ENCODE measurements at regions not wholly inside any gene's neighbourhood (a gene's known extent, or its start where the extent isn't known, plus 50 kb on each side); places are given as distances from the start of the nearest gene placed in this dataset.

DNA sequence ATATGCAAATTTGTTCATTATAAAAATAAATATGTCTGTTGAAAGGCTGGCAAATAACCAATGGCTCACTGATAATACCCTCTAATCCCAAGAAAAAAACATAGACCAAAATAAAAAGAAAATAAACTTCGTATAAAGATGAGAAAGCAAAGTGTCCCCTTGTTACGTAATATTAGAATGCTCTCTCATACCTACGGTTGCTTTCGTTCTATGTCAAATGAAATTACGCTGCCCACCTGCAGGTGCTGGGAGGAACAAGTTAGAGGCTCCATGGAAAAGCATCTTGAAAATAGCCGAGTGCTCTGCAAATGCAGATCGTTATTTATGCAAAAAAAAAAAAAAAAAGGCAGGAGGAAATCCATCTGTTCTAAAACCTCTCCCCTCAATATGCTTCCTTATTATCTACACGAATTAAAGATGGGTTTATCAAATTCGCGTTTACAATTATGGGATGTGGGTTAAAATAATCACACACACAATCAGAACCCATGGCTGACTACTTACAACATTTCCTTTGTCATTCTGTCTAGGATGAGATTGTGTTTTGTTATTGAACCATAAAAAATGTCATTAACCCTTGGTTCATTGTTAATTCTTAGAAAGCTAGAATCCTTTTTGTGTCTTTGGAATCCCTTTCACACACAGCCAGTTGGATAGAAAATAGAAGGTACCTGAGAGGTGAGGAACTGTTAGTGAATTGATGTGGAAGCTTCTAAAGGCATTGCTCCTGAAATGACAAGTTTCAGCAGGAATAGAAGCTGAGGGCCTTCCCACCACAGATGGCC, 268.6 kb downstream of the SETD4 start:
- no peaks in the 10 kb centered on the region for H3K4me1 Mint-ChIP-seq

DNA sequence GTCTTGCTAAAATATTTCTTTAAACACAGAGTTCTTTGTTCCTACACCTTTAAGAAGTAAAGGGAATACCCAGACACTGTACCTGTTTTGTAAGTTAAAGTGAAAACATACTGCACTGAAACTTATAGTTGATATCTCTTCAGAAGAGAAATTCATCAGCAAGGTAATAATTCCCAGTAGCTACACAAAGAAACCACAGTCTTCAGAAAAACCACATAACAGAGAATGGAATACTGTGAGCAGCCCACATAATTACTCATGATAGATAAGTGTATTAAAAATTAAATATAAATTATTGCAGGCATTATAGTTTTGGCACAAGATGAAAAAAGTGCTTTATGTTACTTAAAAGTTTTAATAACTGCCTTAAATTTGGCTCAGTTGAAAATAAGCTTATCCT, 276.6 kb downstream of the SETD4 start:
- no peak for ATAC-seq
- no peak overlapping the region for H3K4me3 Mint-ChIP-seq
- H3K9me3 Mint-ChIP-seq: peaks cover 7% of the 10 kb centered on the region
- no peak overlapping the region for H3K27ac Mint-ChIP-seq
- H3K4me1 Mint-ChIP-seq: no peaks in the 10 kb centered on the region
- no peaks in the 10 kb centered on the region for H3K36me3 Mint-ChIP-seq
- H3K27me3 Mint-ChIP-seq: peaks cover 13% of the 10 kb centered on the region

More for the DNA sequence above, 268.6 kb downstream of the SETD4 start:
- Mint-ChIP-seq H3K4me3 (no peak overlapping the region), H3K27ac (no peak overlapping the region), H3K27me3 (peaks cover 8% of the 10 kb centered on the region), H3K36me3 (no peaks in the 10 kb centered on the region), H3K9me3 (peaks cover 6% of the 10 kb centered on the region)
- ATAC-seq: no peak

DNA sequence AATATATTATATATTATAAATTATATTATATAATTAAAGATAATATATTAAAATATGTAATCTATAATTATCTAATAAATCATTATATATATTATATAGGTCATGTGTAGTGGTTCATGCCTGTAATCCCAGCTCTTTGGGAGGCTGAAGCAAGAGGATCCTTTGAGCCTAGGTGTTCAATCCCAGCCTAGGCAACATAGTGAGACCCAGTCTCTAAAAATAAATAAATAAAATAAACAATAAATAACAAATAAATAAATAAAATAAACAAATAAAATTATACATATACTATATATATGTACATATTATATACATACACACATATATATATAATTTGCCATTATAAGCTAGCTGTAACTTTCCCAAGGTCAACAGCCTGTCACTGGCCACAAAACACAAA, 277.7 kb downstream of the SETD4 start:
- no peaks in the 10 kb centered on the region for H3K36me3 Mint-ChIP-seq

DNA sequence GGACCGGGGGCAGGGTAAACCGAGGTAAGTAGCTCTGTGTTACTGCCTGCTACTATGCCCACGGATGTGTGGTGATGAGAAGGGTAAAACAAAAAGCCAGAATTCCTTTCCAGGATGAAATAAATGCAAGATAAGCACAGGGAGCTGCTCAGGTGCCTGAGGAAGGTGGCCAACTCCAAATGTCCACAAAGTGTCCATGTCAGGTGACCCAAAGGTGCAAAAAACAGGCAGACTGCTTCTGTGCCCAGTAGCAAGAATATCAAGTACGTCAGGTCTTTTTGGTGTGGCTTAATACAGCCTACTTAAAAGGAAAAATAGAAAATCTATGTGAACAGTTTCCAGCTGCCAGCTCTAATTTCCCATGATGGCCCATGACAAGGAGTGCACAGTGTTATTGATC, 279.3 kb downstream of the SETD4 start:
- Mint-ChIP-seq H3K4me1 (no peaks in the 10 kb centered on the region), H3K9me3 (peaks cover 7% of the 10 kb centered on the region), H3K36me3 (no peaks in the 10 kb centered on the region), H3K27ac (no peak overlapping the region), H3K27me3 (peaks cover 30% of the 10 kb centered on the region), H3K4me3 (no peak overlapping the region)
- no peak for ATAC-seq

More for the DNA sequence above, 277.7 kb downstream of the SETD4 start:
- ATAC-seq: no peak
- Mint-ChIP-seq H3K27ac (no peak overlapping the region), H3K4me1 (no peaks in the 10 kb centered on the region), H3K4me3 (no peak overlapping the region), H3K9me3 (peaks cover 10% of the 10 kb centered on the region), H3K27me3 (peaks cover 22% of the 10 kb centered on the region)

DNA sequence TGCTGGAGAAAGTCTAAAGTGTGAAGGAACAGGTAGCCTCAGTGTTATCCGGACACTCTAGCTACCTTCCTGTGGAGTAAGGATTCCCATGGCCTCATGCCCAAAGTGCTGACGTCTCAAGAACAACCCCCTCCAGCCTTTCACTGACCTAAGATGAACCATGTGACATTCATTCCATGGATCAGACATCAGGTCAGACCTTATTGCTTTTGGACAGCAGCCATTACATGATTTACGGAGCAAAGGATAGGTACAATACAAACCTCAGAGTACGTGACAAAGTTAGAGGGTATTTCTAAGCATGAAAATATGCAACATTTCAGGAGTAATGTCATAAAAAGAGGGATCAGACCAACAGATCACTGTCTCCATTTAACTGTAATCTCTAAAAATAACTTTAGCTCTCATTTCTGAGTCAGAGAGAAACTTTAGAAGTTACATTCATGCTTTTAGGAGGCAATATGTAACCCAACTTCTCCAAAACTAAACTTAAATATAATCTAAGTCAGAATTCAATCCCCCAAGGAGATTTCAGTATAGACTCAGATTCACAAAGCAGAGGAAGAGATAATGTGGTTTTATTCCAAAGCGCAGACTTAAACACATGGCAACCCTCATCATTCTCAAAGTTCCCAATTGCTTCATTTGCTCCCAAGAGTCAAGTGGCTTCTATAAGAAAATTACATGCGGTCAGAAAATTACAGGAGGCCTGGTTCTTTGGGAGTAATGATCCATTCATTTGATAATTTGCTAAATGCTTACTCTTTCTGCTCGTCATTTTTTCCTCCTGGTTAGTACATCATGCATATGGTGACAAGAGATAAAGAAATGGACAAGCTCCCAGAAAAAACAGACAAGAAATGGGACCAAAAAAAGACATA, 280.4 kb downstream of the SETD4 start:
- H3K4me3 Mint-ChIP-seq: no peak overlapping the region

DNA sequence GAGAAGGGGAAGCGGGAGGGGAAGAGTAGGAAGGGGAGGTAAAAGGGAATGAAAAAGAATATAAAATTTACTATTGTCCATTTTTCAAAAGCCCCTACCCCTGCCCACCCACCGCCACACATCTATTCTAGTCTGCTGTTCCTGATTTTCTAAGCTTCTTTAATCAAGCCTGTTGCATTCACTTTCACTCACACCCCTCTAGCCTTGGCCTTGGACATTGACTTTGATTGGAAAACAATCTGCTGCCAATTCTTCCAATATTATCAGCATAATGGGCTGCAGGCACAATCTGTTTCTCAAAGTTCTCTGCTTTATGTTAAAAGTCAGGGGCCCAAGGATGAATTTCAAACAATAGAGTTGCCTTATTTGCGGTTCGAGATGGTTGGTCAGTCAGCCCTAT, 281.2 kb downstream of the SETD4 start:
- peaks cover 3% of the 10 kb centered on the region for H3K9me3 Mint-ChIP-seq
- no peak overlapping the region for H3K4me3 Mint-ChIP-seq
- H3K4me1 Mint-ChIP-seq: no peaks in the 10 kb centered on the region
- no peak overlapping the region for H3K27ac Mint-ChIP-seq
- ATAC-seq: no peak
- H3K27me3 Mint-ChIP-seq: peaks cover 23% of the 10 kb centered on the region
- no peaks in the 10 kb centered on the region for H3K36me3 Mint-ChIP-seq

More for the DNA sequence above, 280.4 kb downstream of the SETD4 start:
- H3K36me3 Mint-ChIP-seq: no peaks in the 10 kb centered on the region
- no peak overlapping the region for H3K27ac Mint-ChIP-seq
- H3K4me1 Mint-ChIP-seq: no peaks in the 10 kb centered on the region
- H3K27me3 Mint-ChIP-seq: peaks cover 23% of the 10 kb centered on the region
- no peak for ATAC-seq
- peaks cover 3% of the 10 kb centered on the region for H3K9me3 Mint-ChIP-seq

DNA sequence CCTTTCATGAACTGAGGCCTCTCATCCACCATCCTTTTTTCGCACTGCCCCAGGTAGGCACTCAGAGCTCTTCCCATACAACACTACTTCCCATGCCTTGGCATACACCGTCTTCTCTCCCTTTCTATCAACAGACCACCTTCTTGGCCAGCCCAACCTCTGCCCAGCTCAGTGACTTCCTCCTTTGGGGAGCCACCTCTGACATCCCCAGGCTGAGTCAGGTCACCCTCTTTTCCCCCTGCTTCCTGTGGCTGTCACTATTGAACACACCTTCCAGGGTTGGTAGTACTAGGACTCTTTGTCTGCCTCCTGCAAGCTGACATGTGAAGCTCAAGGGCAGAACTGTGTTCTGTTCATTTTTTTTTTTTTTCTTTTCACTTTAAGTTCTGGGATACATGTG, 283.2 kb downstream of the SETD4 start:
- no peak overlapping the region for H3K27ac Mint-ChIP-seq
- peaks cover 3% of the 10 kb centered on the region for H3K9me3 Mint-ChIP-seq
- no peaks in the 10 kb centered on the region for H3K4me1 Mint-ChIP-seq
- no peak for ATAC-seq
- peaks cover 23% of the 10 kb centered on the region for H3K27me3 Mint-ChIP-seq
- H3K4me3 Mint-ChIP-seq: no peak overlapping the region
- H3K36me3 Mint-ChIP-seq: no peaks in the 10 kb centered on the region

DNA sequence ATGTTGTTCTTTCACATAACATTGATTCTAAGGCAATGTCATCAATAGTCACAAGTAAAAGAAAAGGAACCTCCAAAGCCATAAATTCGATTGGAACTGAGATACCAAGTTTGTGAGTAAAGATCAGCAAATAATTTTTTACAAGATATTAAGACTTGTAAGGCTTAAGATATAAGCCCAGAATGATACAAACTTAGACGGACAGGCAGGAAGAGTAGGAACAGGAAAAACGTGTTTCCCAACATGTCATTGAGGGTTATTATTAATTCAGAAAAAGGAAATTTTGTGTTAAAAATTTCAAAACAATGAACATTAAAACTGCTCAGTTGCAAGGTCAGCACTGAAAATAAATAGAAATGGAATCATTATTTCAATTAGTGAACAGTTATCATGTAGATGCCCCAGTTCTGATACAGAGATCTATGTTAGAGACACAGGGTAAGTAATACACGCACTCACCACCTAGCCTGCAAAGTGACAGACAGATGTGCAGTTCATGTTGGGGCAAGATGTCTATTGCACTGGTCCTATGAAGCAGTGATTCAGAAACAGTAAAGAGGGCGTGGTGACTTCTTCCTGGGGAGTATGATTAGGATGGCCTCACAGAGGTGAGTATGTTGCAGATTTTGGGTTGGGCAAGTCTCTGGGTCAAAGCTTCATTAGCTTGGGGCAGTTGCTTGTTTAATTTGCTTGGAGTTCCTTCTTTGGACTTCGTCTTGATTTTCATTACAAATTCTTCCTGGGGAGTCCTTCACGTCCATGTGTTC, 284.4 kb downstream of the SETD4 start:
- Mint-ChIP-seq H3K9me3 (peaks cover 3% of the 10 kb centered on the region), H3K4me3 (no peak overlapping the region), H3K27ac (no peak overlapping the region), H3K4me1 (no peaks in the 10 kb centered on the region), H3K27me3 (peaks cover 23% of the 10 kb centered on the region), H3K36me3 (no peaks in the 10 kb centered on the region)
- no peak for ATAC-seq

DNA sequence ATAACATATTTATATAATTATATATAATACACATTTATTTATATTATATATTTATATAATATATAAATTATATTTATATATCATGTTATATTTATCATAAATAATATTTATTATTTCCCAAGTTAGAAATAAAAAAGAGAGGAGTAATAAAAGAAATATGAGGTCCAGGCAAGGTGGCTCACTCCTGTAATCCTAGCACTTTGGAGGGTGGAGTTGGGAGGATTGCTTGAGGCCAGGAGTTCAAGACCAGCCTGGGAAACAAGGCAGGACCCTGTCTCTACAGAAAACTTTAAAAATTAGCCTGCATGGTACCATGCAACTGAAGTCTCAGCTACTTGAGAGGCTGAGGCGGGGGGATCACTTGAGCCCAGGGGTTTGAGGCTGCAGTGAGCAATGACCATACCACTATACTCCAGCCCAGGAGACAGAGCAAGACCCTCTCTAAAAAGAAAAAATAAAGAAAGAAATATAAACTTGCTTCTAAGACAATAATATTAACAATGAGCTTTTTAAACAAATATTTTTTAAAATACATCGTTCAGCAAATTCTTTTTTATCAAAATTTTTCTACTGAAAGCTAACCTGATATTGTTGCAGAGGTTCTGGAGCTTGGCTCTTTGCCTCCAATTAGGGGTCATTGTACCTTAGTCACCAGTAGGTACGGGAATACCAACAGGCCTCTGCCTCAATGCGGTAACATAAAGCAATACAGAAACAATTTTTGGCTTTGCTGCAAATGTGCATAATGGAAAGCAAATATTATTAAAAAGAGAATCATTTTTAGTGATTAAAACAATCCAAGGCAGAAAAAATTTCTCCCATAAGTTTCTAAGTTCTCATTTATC, 290.0 kb downstream of the SETD4 start:
- Mint-ChIP-seq H3K4me1 (no peaks in the 10 kb centered on the region), H3K27ac (no peak overlapping the region), H3K9me3 (no peaks in the 10 kb centered on the region), H3K36me3 (no peaks in the 10 kb centered on the region), H3K4me3 (no peak overlapping the region), H3K27me3 (no peaks in the 10 kb centered on the region)
- no peak for ATAC-seq

DNA sequence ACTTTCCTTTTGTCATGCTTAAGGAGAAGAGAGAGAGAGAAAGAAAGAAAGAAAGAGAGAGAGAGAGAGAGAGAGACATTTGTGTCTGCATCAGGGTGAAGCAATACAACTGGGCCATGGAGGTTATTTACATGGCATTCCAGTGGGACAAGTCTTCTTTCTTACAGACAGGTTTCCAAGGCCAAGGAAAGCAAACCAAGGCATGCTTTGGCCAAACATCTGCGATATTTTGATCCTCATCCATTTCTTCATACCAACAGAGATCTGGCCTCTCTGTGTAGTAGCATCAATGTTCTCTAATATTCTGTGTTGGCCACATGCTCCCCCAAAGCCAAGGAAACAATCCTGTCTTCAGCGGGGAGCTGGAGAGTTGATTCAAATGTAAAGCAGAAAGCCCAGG, 292.1 kb downstream of the SETD4 start:
- Mint-ChIP-seq H3K27me3 (no peaks in the 10 kb centered on the region), H3K4me1 (no peaks in the 10 kb centered on the region), H3K27ac (no peak overlapping the region), H3K36me3 (no peaks in the 10 kb centered on the region), H3K9me3 (no peaks in the 10 kb centered on the region), H3K4me3 (no peak overlapping the region)
- no peak for ATAC-seq

DNA sequence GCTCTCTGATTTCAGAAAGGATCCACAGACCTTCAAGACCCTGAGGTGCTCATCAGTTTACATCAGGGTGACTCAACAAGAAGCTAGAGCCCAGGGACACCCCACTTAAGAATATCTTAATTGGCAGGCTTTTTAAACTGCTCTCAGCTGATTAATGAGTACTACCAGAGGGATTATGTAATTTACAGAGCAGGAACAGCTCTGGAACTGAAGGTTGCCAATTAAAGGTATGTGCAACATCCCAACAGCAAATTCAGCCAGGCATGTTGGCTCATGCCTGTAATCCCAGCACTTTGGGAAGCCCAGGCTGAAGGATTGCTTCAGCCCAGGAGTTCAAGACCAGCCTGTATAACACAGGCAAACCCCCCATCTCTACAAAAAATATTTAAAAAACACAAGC, 295.7 kb downstream of the SETD4 start:
- H3K27ac Mint-ChIP-seq: no peak overlapping the region
- H3K27me3 Mint-ChIP-seq: no peaks in the 10 kb centered on the region
- H3K36me3 Mint-ChIP-seq: no peaks in the 10 kb centered on the region
- no peak for ATAC-seq
- no peak overlapping the region for H3K4me3 Mint-ChIP-seq
- H3K9me3 Mint-ChIP-seq: no peaks in the 10 kb centered on the region
- H3K4me1 Mint-ChIP-seq: no peaks in the 10 kb centered on the region

DNA sequence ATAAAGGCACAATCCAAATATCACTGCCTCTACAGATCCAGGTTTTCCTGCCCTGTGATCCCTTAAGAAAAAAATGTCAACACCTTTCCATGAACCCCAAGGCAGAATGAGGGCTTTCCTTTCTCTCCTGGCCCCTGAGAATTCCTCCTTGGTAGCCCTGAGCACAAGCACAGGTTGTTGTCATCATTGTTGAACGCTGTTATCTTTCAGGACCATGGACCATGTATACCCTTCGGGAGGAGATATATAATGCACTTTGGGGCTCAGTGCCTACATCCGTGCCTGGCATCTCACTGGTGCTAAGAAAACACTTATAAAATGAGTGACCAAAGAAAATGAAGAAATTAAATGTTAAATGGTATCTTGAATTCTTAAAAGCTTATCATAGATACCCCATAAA, 296.2 kb downstream of the SETD4 start:
- no peak for ATAC-seq
- no peaks in the 10 kb centered on the region for H3K4me1 Mint-ChIP-seq
- H3K4me3 Mint-ChIP-seq: no peak overlapping the region
- H3K9me3 Mint-ChIP-seq: peaks cover 3% of the 10 kb centered on the region
- no peaks in the 10 kb centered on the region for H3K36me3 Mint-ChIP-seq
- no peak overlapping the region for H3K27ac Mint-ChIP-seq
- H3K27me3 Mint-ChIP-seq: no peaks in the 10 kb centered on the region

DNA sequence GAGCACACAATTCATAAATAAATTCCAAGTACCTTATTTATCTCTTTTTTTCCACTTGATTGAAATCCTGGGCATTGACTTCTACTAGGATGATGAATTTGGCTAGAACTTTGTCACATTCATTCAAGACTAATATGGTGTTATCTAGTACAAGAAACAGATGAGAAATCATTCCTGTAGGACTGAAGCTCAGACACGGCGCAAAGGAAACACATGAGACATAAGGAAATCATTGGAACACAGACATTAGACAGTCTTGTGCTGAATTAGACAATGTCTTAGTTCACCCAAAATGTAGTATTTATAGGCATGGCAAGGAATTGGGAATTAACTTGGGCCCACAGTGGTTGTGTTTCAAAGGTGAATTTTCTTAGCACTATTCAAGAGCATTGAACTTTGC, 305.7 kb downstream of the SETD4 start:
- peaks cover 5% of the 10 kb centered on the region for H3K9me3 Mint-ChIP-seq
- ATAC-seq: no peak
- no peak overlapping the region for H3K4me3 Mint-ChIP-seq
- no peaks in the 10 kb centered on the region for H3K36me3 Mint-ChIP-seq
- H3K4me1 Mint-ChIP-seq: no peaks in the 10 kb centered on the region
- H3K27ac Mint-ChIP-seq: no peak overlapping the region
- peaks cover 36% of the 10 kb centered on the region for H3K27me3 Mint-ChIP-seq

DNA sequence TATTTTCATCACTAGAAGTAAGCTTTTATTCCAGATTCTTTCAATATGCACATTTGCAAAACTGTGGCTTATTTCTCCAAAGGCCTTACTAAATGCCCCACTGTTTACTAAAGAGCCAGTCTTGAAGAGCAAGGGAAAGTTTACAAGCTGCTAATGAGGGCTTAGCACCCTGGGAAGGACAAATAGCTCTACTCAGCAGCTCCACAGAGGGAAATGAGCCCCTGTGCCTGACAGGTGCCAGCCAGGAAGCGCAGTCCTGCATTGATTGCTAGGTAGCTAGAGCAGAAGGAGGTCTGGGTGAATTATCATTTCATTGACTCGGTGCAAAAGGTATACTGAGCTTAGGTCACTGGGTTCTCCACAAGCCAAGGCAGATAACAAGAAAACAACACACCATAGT, 307.0 kb downstream of the SETD4 start:
- peaks cover 2% of the 10 kb centered on the region for H3K9me3 Mint-ChIP-seq

More for the DNA sequence above, 307.0 kb downstream of the SETD4 start:
- no peak overlapping the region for H3K27ac Mint-ChIP-seq
- H3K4me1 Mint-ChIP-seq: no peaks in the 10 kb centered on the region
- H3K36me3 Mint-ChIP-seq: no peaks in the 10 kb centered on the region
- H3K27me3 Mint-ChIP-seq: peaks cover 36% of the 10 kb centered on the region
- ATAC-seq: no peak
- H3K4me3 Mint-ChIP-seq: no peak overlapping the region

Data from stimulated activated memory B cell treated with anti-CD40 and anti-IgM and Interleukin-4, amounts not matched to agents 10 μg/mL and 1 μg/mL and 100 μg/mL, for 72 hours (primary cell).